NCI-H748 (cell line): ENCODE measurements at regions not wholly inside any gene's neighbourhood (a gene's known extent, or its start where the extent isn't known, plus 50 kb on each side); places are given as distances from the start of the nearest gene placed in this dataset.

Source experiments
- DNase-seq: peaks from one replicate; lab custom pipeline; 2025; ENCODE audit not compliant: unreplicated experiment; lab: John Stamatoyannopoulos, UW

GRCh38 chr7:11290863-11291262, 317.2 kb downstream of the PHF14 start:
- no peak for DNase-seq

GRCh38 chr7:11294218-11294617, 320.5 kb downstream of the PHF14 start:
- DNase-seq, result no peak

GRCh38 chr7:11294965-11295364, 321.3 kb downstream of the PHF14 start:
- DNase-seq, result no peak

- DNase-seq, result no peak
These were observed 323.5 kb downstream of the PHF14 start for GRCh38 chr7:11297126-11297625.

GRCh38 chr7:11297764-11298163, 324.1 kb downstream of the PHF14 start:
- DNase-seq, result no peak

GRCh38 chr7:11298220-11298619, 324.5 kb downstream of the PHF14 start:
- DNase-seq, result peak; percentile 11

GRCh38 chr7:11300241-11300640, 326.6 kb downstream of the PHF14 start:
- no peak for DNase-seq

GRCh38 chr7:11302121-11302520, 328.4 kb downstream of the PHF14 start:
- DNase-seq, result no peak

GRCh38 chr7:11313801-11314200, 340.1 kb downstream of the PHF14 start:
- no peak for DNase-seq

GRCh38 chr7:11315666-11316258, 342.1 kb downstream of the PHF14 start:
- DNase-seq, result no peak

GRCh38 chr7:11317766-11318165, 344.1 kb downstream of the PHF14 start:
- DNase-seq, result no peak

- no peak for DNase-seq
These were observed 346.0 kb downstream of the PHF14 start for GRCh38 chr7:11319491-11320274.
